ENCODE measurements at regions not wholly inside any gene's neighbourhood (a gene's known extent, or its start where the extent isn't known, plus 50 kb on each side); places are given as distances from the start of the nearest gene placed in this dataset.

DNA sequence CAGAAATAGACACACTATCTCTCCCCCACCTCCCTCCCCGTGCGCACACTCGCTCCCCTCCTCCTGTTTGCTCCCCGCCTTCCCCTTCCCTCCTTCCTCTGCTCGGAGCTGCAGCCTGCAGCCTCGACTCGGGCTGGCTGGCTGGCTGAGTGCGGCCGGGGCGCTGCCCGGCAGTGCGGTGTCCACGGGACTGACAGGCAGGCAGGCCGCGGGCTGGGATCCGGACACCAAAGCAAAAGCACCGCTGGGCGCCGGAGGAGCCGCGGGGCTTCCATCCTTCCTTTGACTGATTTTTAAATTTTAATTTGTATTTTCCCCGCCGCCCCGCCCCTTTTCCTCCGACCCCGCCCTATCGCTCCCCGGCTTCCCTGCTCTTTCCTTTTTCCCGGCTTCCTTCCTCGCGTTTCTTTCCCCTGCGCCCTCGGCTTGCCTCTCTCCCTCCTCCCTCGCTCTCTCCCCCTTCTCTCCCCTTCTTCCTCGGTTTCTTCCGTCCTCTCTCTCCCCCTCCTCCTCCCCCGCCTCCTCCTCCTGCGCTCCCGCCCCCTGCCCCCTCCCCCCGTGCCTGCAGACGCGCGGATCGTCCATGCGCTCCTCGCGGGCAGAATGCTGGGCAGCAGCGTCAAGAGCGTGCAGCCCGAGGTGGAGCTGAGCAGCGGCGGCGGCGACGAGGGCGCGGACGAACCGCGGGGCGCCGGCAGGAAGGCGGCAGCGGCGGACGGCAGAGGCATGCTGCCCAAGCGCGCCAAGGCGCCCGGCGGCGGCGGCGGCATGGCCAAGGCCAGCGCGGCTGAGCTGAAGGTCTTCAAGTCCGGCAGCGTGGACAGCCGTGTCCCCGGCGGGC is 109.4 kb downstream of the NAV1 start:
- H2AFZ ChIP-seq: 0 out of 2 replicates have a peak overlapping the region, but pooled peaks have one; percentile 39
- H3K9me2 ChIP-seq (ENCODE audit: insufficient read depth): no peaks in the 10 kb centered on the region
- H3K9me3 ChIP-seq (ENCODE audit: insufficient read depth, low read depth): no peaks in the 10 kb centered on the region
- no peaks in the 10 kb centered on the region for H3K79me2 ChIP-seq (ENCODE audit: low read depth)
- peak overlapping the region; percentile 55; the same call in 1 of the 2 replicates for H3K4me3 ChIP-seq
- intact Hi-C loops (cut with micrococcal nuclease; ENCODE audit: unreplicated experiment): no loop called here
- no peaks in the 10 kb centered on the region for H3K4me1 ChIP-seq (replicated peaks; ENCODE audit: insufficient read depth)
- H3F3A ChIP-seq (ENCODE audit: insufficient read depth, low read depth): peaks cover 7% of the 10 kb centered on the region; the same call in 1 of the 2 replicates
- H3K4me2 ChIP-seq: peak overlapping the region; percentile 83
- CTCF ChIA-PET: interaction anchor here (0.6 kb wide), 1 partner anchor 565 kb away, joined by 15 read pairs; no protein-coding TSS in a partner anchor
- TF ChIP-seq, protein P1, sequence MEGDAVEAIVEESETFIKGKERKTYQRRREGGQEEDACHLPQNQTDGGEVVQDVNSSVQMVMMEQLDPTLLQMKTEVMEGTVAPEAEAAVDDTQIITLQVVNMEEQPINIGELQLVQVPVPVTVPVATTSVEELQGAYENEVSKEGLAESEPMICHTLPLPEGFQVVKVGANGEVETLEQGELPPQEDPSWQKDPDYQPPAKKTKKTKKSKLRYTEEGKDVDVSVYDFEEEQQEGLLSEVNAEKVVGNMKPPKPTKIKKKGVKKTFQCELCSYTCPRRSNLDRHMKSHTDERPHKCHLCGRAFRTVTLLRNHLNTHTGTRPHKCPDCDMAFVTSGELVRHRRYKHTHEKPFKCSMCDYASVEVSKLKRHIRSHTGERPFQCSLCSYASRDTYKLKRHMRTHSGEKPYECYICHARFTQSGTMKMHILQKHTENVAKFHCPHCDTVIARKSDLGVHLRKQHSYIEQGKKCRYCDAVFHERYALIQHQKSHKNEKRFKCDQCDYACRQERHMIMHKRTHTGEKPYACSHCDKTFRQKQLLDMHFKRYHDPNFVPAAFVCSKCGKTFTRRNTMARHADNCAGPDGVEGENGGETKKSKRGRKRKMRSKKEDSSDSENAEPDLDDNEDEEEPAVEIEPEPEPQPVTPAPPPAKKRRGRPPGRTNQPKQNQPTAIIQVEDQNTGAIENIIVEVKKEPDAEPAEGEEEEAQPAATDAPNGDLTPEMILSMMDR (conservative IDR thresholded peaks at IDR 0.05): no peak
- no peak for TF ChIP-seq EZH2 (IDR thresholded peaks at IDR 0.05; ENCODE audit: low read depth)
- peaks cover 5% of the 10 kb centered on the region; the same call in 1 of the 2 replicates for H3K27me3 ChIP-seq (ENCODE audit: insufficient read depth, low read depth)
- no peak overlapping the region for H3K27ac ChIP-seq
- no TSS peak for BruUV-seq (replicated peaks)
- no peaks in the 10 kb centered on the region for H3K36me3 ChIP-seq (ENCODE audit: low read depth)
- H4K20me1 ChIP-seq (ENCODE audit: insufficient read depth): peaks cover 5% of the 10 kb centered on the region; the same call in 1 of the 2 replicates
- POLR2A ChIA-PET (ENCODE audit: unreplicated experiment): interaction anchor here (0.7 kb wide), 1 partner anchor 74 kb away, joined by 6 read pairs; no protein-coding TSS in a partner anchor
- peak; percentile 8 to 52 for DNase-seq

DNA sequence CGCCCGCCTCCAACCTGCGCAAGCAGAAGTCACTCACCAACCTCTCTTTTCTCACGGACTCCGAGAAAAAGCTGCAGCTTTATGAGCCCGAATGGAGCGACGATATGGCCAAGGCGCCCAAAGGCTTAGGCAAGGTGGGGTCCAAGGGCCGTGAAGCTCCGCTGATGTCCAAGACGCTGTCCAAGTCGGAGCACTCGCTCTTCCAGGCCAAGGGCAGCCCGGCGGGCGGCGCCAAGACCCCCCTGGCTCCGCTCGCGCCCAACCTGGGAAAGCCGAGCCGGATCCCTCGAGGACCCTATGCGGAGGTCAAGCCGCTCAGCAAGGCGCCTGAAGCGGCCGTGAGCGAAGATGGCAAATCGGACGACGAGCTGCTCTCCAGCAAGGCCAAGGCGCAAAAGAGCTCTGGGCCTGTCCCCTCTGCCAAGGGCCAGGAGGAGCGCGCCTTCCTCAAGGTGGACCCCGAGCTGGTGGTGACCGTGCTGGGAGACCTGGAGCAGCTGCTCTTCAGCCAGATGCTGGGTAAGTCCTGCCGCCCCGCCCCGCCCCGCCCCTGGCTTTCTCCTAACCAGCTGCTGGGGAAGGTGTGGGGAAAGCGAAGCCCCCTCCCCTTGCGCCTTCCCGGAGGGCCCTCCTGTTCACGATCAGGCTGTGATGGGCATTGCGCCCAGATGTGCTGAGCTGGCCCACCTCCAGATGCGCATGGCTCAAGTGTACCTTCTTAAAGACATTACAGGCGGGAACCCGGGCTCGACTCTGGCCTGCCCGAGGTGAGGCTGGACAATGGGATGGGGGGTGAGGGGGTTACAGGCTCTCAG is 110.2 kb downstream of the NAV1 start:
- peak overlapping the region; percentile 83 for H3K4me2 ChIP-seq
- CTCF ChIA-PET: interaction anchor here (1.1 kb wide), 1 partner anchor 88 kb away, joined by 7 read pairs; no protein-coding TSS in a partner anchor
- H3K4me3 ChIP-seq: peak overlapping the region; percentile 55; the same call in 1 of the 2 replicates
- H3K9me3 ChIP-seq (ENCODE audit: insufficient read depth, low read depth): no peaks in the 10 kb centered on the region
- POLR2A ChIA-PET (ENCODE audit: unreplicated experiment): interaction anchor here (0.7 kb wide), 1 partner anchor 73 kb away, joined by 6 read pairs; no protein-coding TSS in a partner anchor
- peaks cover 7% of the 10 kb centered on the region; the same call in 1 of the 2 replicates for H3F3A ChIP-seq (ENCODE audit: insufficient read depth, low read depth)
- no peaks in the 10 kb centered on the region for H3K9me2 ChIP-seq (ENCODE audit: insufficient read depth)
- H3K36me3 ChIP-seq (ENCODE audit: low read depth): no peaks in the 10 kb centered on the region
- no TSS peak for BruUV-seq (replicated peaks)
- H4K20me1 ChIP-seq (ENCODE audit: insufficient read depth): peaks cover 5% of the 10 kb centered on the region; the same call in 1 of the 2 replicates
- H3K27ac ChIP-seq: no peak overlapping the region
- intact Hi-C loops (cut with micrococcal nuclease; ENCODE audit: unreplicated experiment): no loop called here
- peak in 1 of 2 experiments; percentile 26 for DNase-seq
- H3K27me3 ChIP-seq (ENCODE audit: insufficient read depth, low read depth): peaks cover 5% of the 10 kb centered on the region; the same call in 1 of the 2 replicates
- H3K79me2 ChIP-seq (ENCODE audit: low read depth): no peaks in the 10 kb centered on the region
- no peak overlapping the region for H2AFZ ChIP-seq
- TF ChIP-seq, protein P1 (conservative IDR thresholded peaks at IDR 0.05): no peak
- no peak for TF ChIP-seq EZH2 (IDR thresholded peaks at IDR 0.05; ENCODE audit: low read depth)
- H3K4me1 ChIP-seq (replicated peaks; ENCODE audit: insufficient read depth): no peaks in the 10 kb centered on the region
